NT2/D1 (cell line): ENCODE measurements at regions not wholly inside any gene's neighbourhood (a gene's known extent, or its start where the extent isn't known, plus 50 kb on each side); places are given as distances from the start of the nearest gene placed in this dataset.
"Not testable (repeated sequence)": the region's sequence is repeated elsewhere in the genome, so short reads cannot be mapped to it uniquely, and the experiment has no call there.

Experiments used
- DNase-seq: peaks from one replicate; pipeline ENCODE4 v3.0.0-alpha.2; 2011; ENCODE audit warnings: low read depth, low spot score
- H3K27me3 ChIP-seq: 2 replicates; pipeline ENCODE4 v1.6.0; 2011; ENCODE audit warnings: mild to moderate bottlenecking; ENCODE audit not compliant: insufficient read length, insufficient read depth
- H3K36me3 ChIP-seq: 2 replicates; pipeline ENCODE4 v1.6.1; 2011; ENCODE audit warnings: mild to moderate bottlenecking, low read length, mixed read lengths; ENCODE audit not compliant: insufficient read depth, insufficient read length
- H3K4me1 ChIP-seq: 2 replicates; pipeline ENCODE4 v1.5.1; 2011; ENCODE audit not compliant: insufficient read depth, insufficient read length
- H3K4me3 ChIP-seq: 2 replicates; pipeline ENCODE4 v1.5.1; 2011; ENCODE audit warnings: low read depth; ENCODE audit not compliant: insufficient read length
- H3K9ac ChIP-seq: 2 replicates; pipeline ENCODE4 v1.6.0; 2011; ENCODE audit warnings: low read depth; ENCODE audit not compliant: insufficient read length
- H3K9me3 ChIP-seq: 2 replicates; pipeline ENCODE4 v1.5.1; 2011; ENCODE audit warnings: mild to moderate bottlenecking, low read length; ENCODE audit not compliant: insufficient read depth
- SUZ12 ChIP-seq: IDR thresholded peaks from 2 replicates; pipeline ENCODE4 v1.6.1; 2011; ENCODE audit not compliant: insufficient read length, insufficient read depth; ENCODE audit errors: extremely low read depth
- YY1 ChIP-seq: IDR thresholded peaks from 2 replicates; pipeline ENCODE4 v1.6.1; 2011; ENCODE audit not compliant: insufficient read length, insufficient read depth
- ZNF274 ChIP-seq: IDR thresholded peaks from 2 replicates; pipeline ENCODE4 v1.6.1; 2011; ENCODE audit warnings: mild to moderate bottlenecking, low read depth, low read length

GRCh38 chrX:122625239-122625638 is 558.8 kb upstream of the GRIA3 start:
- no peak for DNase-seq
- Histone ChIP-seq H3K36me3 (no peaks in the 10 kb centered on the region), H3K4me1 (no peaks in the 10 kb centered on the region), H3K9ac (no peak overlapping the region), H3K4me3 (no peak overlapping the region), H3K9me3 (no peaks in the 10 kb centered on the region), H3K27me3 (no peaks in the 10 kb centered on the region)
- TF ChIP-seq SUZ12 (no peak), ZNF274 (no peak), YY1 (no peak)

- Histone ChIP-seq H3K9me3 (no peaks in the 10 kb centered on the region), H3K27me3 (no peaks in the 10 kb centered on the region), H3K36me3 (no peaks in the 10 kb centered on the region), H3K4me1 (no peaks in the 10 kb centered on the region), H3K9ac (no peak overlapping the region), H3K4me3 (no peak overlapping the region)
- no peak for DNase-seq
- no peak for TF ChIP-seq YY1
- TF ChIP-seq SUZ12: no peak
- TF ChIP-seq ZNF274: no peak
Observed at GRCh38 chrX:122625821-122626220, 558.3 kb upstream of the GRIA3 start.

GRCh38 chrX:122626871-122627270 is 557.2 kb upstream of the GRIA3 start:
- Histone ChIP-seq H3K4me3 (no peak overlapping the region), H3K4me1 (no peaks in the 10 kb centered on the region), H3K9me3 (no peaks in the 10 kb centered on the region), H3K36me3 (no peaks in the 10 kb centered on the region), H3K27me3 (no peaks in the 10 kb centered on the region), H3K9ac (no peak overlapping the region)
- TF ChIP-seq YY1: no peak
- TF ChIP-seq SUZ12: no peak
- TF ChIP-seq ZNF274: no peak
- no peak for DNase-seq

GRCh38 chrX:122641136-122641535 is 542.9 kb upstream of the GRIA3 start:
- Histone ChIP-seq H3K9ac (no peak overlapping the region), H3K9me3 (no peaks in the 10 kb centered on the region), H3K27me3 (no peaks in the 10 kb centered on the region), H3K36me3 (no peaks in the 10 kb centered on the region), H3K4me1 (no peaks in the 10 kb centered on the region), H3K4me3 (no peak overlapping the region)
- DNase-seq: no peak
- no peak for TF ChIP-seq SUZ12
- TF ChIP-seq ZNF274: no peak
- TF ChIP-seq YY1: no peak

GRCh38 chrX:122641826-122642225 is 542.3 kb upstream of the GRIA3 start:
- H3K27me3 ChIP-seq: no peaks in the 10 kb centered on the region
- H3K4me1 ChIP-seq: no peaks in the 10 kb centered on the region
- no peak overlapping the region for H3K4me3 ChIP-seq
- no peak overlapping the region for H3K9ac ChIP-seq
- TF ChIP-seq ZNF274 (no peak), SUZ12 (no peak), YY1 (no peak)
- no peaks in the 10 kb centered on the region for H3K9me3 ChIP-seq
- H3K36me3 ChIP-seq: no peaks in the 10 kb centered on the region
- DNase-seq: no peak

- not testable (repeated sequence) for H3K4me3 ChIP-seq, H3K9me3 ChIP-seq, H3K4me1 ChIP-seq, H3K36me3 ChIP-seq, H3K27me3 ChIP-seq, H3K9ac ChIP-seq, DNase-seq
Observed at GRCh38 chrX:122655256-122655655, 528.8 kb upstream of the GRIA3 start.

- Histone ChIP-seq H3K27me3 (no peaks in the 10 kb centered on the region), H3K36me3 (no peaks in the 10 kb centered on the region), H3K9me3 (no peaks in the 10 kb centered on the region), H3K9ac (no peak overlapping the region), H3K4me1 (no peaks in the 10 kb centered on the region), H3K4me3 (no peak overlapping the region)
- DNase-seq: no peak
- TF ChIP-seq SUZ12 (no peak), ZNF274 (no peak), YY1 (no peak)
Observed at GRCh38 chrX:122666601-122667000, 517.5 kb upstream of the GRIA3 start.

GRCh38 chrX:122667667-122668066 is 516.4 kb upstream of the GRIA3 start:
- TF ChIP-seq YY1 (no peak), SUZ12 (no peak), ZNF274 (no peak)
- no peak for DNase-seq
- Histone ChIP-seq H3K4me1 (no peaks in the 10 kb centered on the region), H3K4me3 (no peak overlapping the region), H3K9me3 (no peaks in the 10 kb centered on the region), H3K36me3 (no peaks in the 10 kb centered on the region), H3K9ac (no peak overlapping the region), H3K27me3 (no peaks in the 10 kb centered on the region)
